ES-I3 (cell line): ENCODE measurements at regions not wholly inside any gene's neighbourhood (a gene's known extent, or its start where the extent isn't known, plus 50 kb on each side); places are given as distances from the start of the nearest gene placed in this dataset.

Experiments used
- H3K36me3 ChIP-seq: 2 replicates; pipeline ENCODE4 v1.6.1; 2013; ENCODE audit warnings: mild to moderate bottlenecking, low read length, control low read depth, moderate library complexity; ENCODE audit not compliant: insufficient read depth
- H3K4me1 ChIP-seq: 2 replicates; pipeline ENCODE4 v1.6.1; 2013; ENCODE audit warnings: mild to moderate bottlenecking, control low read depth, low read length; ENCODE audit not compliant: insufficient read depth
- H3K9ac ChIP-seq: 2 replicates; pipeline ENCODE4 v1.6.1; 2013; ENCODE audit warnings: low read depth, mild to moderate bottlenecking, low read length, moderate library complexity
- H3K9me3 ChIP-seq: 2 replicates; pipeline ENCODE4 v1.6.1; 2013; ENCODE audit warnings: mild to moderate bottlenecking, low read length, moderate library complexity; ENCODE audit not compliant: control insufficient read depth, insufficient read depth

GRCh38 chr6:92538926-92539325 is 880.4 kb downstream of the EPHA7 start:
- H3K4me1 ChIP-seq: no peaks in the 10 kb centered on the region
- no peaks in the 10 kb centered on the region for H3K9me3 ChIP-seq
- no peaks in the 10 kb centered on the region for H3K36me3 ChIP-seq
- no peak overlapping the region for H3K9ac ChIP-seq

DNA sequence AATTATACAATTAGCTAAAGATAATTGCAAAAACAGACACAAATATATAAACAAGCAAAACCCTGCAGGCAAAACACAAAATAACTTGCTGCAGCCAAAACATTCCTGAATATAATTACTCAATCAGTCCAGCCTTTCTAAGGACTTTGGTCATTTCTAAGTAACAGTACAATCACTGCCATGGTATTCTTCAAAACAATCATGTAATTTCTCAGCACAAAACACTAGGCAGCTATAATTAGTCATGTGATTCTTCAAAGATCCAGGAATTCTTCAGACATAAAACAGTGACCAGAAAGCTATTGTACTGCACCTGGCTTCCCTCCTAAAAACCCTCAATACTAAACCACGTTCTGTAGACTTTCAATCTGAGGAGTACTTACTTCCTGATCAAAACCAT is 881.1 kb downstream of the EPHA7 start:
- Histone ChIP-seq H3K36me3 (no peaks in the 10 kb centered on the region), H3K4me1 (no peaks in the 10 kb centered on the region), H3K9me3 (no peaks in the 10 kb centered on the region), H3K9ac (no peak overlapping the region)

GRCh38 chr6:92534109-92534508 is 885.2 kb downstream of the EPHA7 start:
- H3K4me1 ChIP-seq: no peaks in the 10 kb centered on the region
- H3K9ac ChIP-seq: no peak overlapping the region
- H3K36me3 ChIP-seq: no peaks in the 10 kb centered on the region
- no peaks in the 10 kb centered on the region for H3K9me3 ChIP-seq

DNA sequence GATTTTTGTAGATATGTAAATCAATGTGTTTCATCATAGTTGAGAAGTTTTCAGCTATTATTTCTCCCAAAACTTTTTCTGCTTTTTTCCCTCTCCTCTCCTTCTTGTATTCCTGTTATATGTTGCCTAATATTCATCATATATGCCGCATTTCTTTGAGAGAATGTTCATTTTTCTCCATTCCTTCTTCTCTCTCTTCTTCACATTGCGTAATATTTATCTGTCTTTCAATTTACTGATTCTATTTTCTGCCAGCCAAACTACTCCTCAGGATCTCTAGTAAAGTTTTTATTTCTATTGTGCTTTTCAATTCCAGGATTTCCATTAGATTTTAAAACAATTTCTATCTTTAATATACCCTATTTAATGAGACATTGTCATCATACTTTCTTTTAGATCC is 896.8 kb downstream of the EPHA7 start:
- H3K9ac ChIP-seq: no peak overlapping the region
- no peaks in the 10 kb centered on the region for H3K4me1 ChIP-seq
- no peaks in the 10 kb centered on the region for H3K36me3 ChIP-seq
- no peaks in the 10 kb centered on the region for H3K9me3 ChIP-seq

DNA sequence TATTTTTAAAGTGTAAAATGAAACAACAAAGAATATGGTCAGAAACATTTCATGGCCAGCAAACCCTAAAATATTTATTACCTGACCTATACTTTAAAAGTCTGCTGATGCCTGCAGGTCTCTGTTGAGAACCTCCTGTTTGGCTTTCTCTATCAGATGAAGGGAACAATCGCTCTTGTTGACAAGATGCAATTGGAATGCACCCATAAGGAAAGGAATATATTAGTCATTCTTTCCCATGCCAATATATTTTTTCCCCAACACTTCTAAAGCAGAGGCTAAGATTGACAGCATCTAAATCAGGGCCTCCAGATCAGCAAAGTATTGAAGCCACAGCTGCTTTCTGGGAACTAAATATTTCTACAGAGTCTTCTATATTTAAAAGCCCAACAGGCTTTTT is 897.8 kb downstream of the EPHA7 start:
- no peaks in the 10 kb centered on the region for H3K4me1 ChIP-seq
- no peak overlapping the region for H3K9ac ChIP-seq
- H3K9me3 ChIP-seq: no peaks in the 10 kb centered on the region
- no peaks in the 10 kb centered on the region for H3K36me3 ChIP-seq

GRCh38 chr6:92510137-92510536 is 909.2 kb downstream of the EPHA7 start:
- Histone ChIP-seq H3K4me1 (no peaks in the 10 kb centered on the region), H3K9ac (no peak overlapping the region), H3K9me3 (no peaks in the 10 kb centered on the region), H3K36me3 (no peaks in the 10 kb centered on the region)

GRCh38 chr6:92507552-92507951 is 911.8 kb downstream of the EPHA7 start:
- Histone ChIP-seq H3K9me3 (no peaks in the 10 kb centered on the region), H3K4me1 (no peaks in the 10 kb centered on the region), H3K36me3 (no peaks in the 10 kb centered on the region), H3K9ac (no peak overlapping the region)

GRCh38 chr6:92504509-92504908 is 914.9 kb downstream of the EPHA7 start:
- Histone ChIP-seq H3K9me3 (no peaks in the 10 kb centered on the region), H3K9ac (no peak overlapping the region), H3K36me3 (no peaks in the 10 kb centered on the region), H3K4me1 (no peaks in the 10 kb centered on the region)

DNA sequence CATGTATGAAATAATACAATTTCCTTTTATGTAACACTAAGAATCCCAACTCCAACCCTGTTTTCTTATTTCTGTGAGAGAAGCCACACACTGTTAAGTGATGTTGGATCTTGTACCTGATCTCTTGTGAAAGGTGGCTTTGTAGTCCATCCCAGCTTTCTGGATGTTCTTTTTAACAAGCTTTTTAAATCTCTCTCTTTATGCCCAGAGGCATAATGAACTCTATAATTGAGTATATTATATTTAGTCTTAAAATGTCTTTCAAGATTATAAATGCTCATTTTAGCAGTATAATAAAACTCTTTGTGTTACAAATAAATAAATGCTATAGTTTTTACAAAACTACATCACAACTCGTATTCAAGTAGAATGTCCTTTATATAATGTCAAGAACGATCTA is 922.1 kb downstream of the EPHA7 start:
- H3K4me1 ChIP-seq: no peaks in the 10 kb centered on the region
- H3K9ac ChIP-seq: no peak overlapping the region
- no peaks in the 10 kb centered on the region for H3K9me3 ChIP-seq
- no peaks in the 10 kb centered on the region for H3K36me3 ChIP-seq

GRCh38 chr6:92496527-92496926 is 922.8 kb downstream of the EPHA7 start:
- H3K36me3 ChIP-seq: no peaks in the 10 kb centered on the region
- H3K4me1 ChIP-seq: no peaks in the 10 kb centered on the region
- no peak overlapping the region for H3K9ac ChIP-seq

DNA sequence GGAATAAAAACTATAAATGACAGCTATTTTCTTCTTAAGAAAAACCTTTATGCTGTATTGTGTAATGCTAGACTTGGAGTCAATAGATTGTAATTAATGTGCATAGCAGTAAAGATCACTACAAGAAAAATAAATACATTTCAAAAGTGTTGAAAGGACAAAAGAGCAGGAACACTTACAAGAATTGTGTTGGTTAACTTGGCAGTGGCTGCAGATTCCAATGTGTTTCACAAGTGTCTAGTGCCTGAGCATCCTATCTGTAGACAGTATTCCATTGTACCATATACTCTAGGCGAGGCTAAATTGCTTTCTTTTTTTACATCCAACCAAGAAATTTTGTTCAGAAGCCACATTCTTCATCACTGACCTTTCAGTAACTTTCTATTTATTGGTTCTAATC is 924.1 kb downstream of the EPHA7 start:
- Histone ChIP-seq H3K9ac (no peak overlapping the region), H3K36me3 (no peaks in the 10 kb centered on the region), H3K4me1 (no peaks in the 10 kb centered on the region), H3K9me3 (no peaks in the 10 kb centered on the region)

More at GRCh38 chr6:92496527-92496926, 922.8 kb downstream of the EPHA7 start:
- no peaks in the 10 kb centered on the region for H3K9me3 ChIP-seq

DNA sequence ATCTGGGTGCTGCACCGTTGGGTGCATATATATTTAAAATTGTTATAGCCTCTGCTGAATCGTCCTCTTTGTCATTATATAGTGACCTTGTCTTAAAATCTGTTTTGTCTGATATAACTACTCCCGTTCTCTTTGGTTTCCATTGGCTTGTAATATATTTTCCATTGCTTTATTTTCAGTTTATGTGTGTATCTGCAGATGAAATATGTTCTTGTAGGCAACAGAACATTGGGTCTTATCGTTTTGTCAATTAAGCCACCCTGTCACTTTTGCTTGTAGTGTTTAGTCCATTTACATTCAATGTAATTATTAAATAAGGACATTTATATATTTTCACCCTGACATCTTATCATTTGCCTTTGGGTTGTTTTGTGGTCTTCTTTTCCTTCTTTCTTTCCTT is 933.9 kb downstream of the EPHA7 start:
- Histone ChIP-seq H3K9ac (no peak overlapping the region), H3K4me1 (no peaks in the 10 kb centered on the region), H3K36me3 (no peaks in the 10 kb centered on the region), H3K9me3 (no peaks in the 10 kb centered on the region)

GRCh38 chr6:92479831-92480230 is 939.5 kb downstream of the EPHA7 start:
- H3K36me3 ChIP-seq: no peaks in the 10 kb centered on the region

GRCh38 chr6:92473056-92473455 is 946.3 kb downstream of the EPHA7 start:
- H3K9ac ChIP-seq: no peak overlapping the region
- H3K4me1 ChIP-seq: no peaks in the 10 kb centered on the region
- H3K36me3 ChIP-seq: no peaks in the 10 kb centered on the region
- no peaks in the 10 kb centered on the region for H3K9me3 ChIP-seq

More at GRCh38 chr6:92479831-92480230, 939.5 kb downstream of the EPHA7 start:
- H3K4me1 ChIP-seq: no peaks in the 10 kb centered on the region
- no peak overlapping the region for H3K9ac ChIP-seq
- no peaks in the 10 kb centered on the region for H3K9me3 ChIP-seq

- no peaks in the 10 kb centered on the region for H3K4me1 ChIP-seq
- no peaks in the 10 kb centered on the region for H3K36me3 ChIP-seq
- no peaks in the 10 kb centered on the region; the same call in 1 of the 2 replicates for H3K9me3 ChIP-seq
- no peak overlapping the region for H3K9ac ChIP-seq
Observed at GRCh38 chr6:92469186-92469828, 950.1 kb downstream of the EPHA7 start.

DNA sequence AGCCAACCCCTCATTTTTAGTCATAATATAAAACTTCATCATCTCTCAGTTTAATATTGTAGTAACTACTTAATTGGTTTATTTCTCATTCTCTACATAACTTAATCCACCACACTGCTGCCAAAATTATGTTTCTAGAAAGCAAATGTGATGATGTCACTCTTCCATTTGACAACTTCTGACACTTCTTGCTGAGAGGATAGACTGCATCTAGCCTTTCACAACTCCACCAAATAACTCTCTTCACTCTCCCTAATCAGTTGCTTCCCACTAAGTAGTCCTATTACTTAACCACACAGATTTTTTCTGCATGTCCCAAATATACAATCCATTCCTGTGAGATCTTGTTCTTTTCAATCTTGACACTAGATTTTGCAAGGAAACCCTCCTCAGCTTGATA is 951.3 kb downstream of the EPHA7 start:
- Histone ChIP-seq H3K4me1 (no peaks in the 10 kb centered on the region), H3K36me3 (no peaks in the 10 kb centered on the region), H3K9ac (no peak overlapping the region), H3K9me3 (no peaks in the 10 kb centered on the region; the same call in 1 of the 2 replicates)
